ENCODE measurements at regions not wholly inside any gene's neighbourhood (a gene's known extent, or its start where the extent isn't known, plus 50 kb on each side); places are given as distances from the start of the nearest gene placed in this dataset.

DNA sequence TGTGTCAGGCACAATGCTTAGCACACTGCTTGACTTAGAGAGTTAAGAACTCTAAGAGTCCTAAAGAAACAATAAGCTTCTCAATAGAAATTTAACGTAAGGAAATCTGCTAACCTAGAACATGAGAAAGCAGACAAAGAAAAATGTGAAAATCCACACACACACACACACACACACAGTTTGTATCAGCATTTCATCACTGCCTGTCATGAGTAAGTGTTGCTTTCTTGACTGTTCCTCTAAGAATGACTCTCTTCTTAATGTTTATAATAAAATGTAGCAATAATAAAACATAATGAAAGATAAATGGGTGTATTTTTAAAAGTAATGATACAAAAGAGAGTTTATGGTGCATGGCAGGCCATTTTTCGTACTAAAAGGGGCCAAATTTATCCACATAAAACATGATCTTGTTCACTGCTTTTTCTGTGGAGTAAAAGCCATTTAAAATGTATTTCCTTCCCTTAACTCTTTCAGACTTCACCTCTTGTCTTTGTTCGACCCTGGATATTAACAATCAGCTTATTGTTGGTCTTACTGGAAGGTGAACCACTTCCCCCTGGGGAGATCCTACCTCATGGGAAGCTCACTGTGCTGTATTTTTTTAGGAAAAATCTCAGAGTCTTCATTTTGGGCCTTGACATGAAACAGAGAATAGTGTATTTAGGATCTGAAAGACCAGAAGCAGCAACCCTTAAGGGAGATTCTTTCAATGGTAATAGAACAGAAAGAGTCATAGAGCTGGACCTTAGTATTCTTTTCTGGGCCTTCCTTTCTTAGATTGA is 107.3 kb upstream of the ANKRD55 start:
- no peak for DNase-seq

DNA sequence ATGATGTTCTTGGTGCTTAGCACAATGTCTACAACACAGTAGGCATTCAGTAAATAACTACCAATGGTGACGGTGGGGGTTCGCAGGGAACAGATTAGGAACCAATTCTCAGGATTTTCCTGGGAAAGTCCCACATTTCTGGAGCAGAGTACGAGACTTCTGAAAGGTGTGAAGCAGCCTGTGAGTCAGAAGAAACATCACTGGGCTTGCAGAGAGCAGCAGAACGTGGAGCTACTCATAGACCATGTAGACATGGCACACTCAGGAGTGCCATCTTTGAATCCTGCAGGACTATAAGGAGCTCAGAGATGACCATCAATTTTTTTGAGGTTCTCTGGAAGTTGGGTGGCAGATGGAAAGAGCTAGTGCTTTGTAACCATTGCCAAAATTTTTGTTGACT is 106.6 kb upstream of the ANKRD55 start:
- no peak for DNase-seq

DNA sequence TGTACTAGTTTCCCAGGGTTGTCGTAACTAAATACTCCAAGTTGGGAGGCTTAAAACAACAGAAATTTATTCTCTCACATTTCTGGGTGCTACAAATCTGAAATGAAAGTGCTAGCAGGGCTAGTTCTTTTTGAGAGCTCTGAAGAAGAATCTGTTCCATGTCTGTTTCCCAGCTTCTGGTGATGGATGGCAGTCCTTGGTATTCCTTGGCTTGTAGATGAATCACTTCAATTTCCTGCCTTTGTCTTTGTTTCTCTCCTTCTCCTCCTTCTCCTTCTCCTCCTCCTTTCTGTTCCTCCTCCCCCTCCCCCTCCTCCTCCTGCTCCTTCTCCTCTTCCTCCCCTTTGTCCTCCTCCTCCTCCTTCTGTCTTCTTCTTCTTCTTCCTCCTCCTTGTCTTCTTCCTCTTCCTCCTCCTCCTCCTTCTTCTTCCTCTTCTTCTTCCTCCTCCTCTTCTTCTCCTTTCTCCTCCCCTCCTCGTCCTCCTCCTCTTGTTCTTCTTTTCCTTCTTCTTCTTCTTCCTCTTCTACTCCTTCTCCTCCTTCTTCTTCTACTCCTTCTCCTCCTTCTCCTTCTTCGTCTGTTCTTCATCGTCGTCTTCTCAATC is 104.7 kb upstream of the ANKRD55 start:
- DNase-seq = no peak

DNA sequence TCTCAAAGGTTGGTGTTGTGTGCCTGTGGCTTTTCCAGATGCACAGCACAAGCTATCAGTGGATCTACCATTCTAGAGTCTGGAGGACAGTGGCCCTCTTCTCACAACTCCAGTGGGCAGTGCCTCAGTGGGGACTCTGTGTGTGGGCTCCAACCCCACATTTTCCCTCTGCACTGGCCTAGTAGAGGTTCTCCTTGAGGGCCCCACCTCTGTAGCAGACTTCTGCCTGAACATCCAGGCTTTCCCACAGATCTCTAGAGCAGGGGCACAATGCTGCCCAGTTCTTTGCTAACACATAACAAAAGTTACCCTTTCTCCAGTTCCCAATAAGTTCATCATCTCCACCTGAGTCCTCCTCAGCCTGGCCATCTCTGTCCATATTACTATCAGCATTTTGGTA is 102.1 kb upstream of the ANKRD55 start:
- DNase-seq = no peak

DNA sequence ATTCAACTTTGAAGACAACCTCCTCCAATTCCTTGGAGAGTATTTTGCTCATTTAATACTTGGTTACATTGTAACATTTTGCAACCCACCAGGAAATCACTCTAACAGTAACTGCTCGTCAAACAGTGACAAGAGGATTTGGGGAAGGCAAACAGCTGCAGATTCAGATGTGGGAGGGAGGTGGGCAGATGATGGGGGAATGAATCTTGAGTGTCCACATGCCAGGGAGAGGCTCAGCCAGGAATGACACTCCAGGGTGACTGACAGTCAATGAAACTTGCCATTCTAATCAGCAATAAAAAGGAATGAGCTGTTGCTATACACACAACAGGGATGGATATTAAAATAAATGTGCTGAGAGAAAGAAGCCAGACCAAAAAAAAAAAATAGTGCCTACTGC is 97.7 kb upstream of the ANKRD55 start:
- no peak for DNase-seq

DNA sequence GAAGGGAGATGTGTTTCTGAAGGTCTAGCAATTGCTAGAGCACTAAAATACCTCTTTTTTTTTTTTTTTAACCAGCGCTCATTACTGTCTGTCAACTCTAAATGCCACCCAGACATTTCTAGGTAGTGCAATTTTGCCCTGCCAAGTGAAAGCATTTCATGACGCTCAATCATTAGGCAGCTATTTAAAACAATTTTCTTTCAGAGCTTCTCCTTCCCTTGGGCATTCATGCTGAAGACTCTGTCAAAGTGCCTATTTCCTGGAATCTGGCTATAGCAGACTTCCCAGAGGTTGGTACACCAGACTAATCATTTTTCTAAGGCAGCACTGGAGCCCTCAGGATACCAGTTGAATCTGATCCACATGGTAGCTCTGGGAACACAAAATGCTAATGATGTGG is 97.0 kb upstream of the ANKRD55 start:
- no peak for DNase-seq

DNA sequence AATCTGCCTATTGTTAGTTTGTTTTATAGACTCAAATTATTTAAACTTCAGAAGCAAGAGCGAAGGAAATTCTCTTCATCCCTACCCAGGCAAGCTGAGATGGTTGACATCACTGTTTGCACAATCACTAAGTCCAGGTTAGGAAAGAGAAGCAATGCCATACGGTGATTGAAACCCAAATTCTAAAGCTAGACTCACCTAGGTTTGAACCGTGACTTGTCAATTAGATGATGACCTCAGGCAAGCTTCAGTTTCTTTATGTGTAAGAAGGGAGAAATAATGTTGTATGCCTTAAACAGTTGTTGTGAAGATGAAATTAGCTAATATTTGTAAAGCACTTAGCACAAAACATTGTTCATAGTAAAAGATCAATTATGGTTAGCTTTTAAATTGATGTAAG is 96.5 kb upstream of the ANKRD55 start:
- DNase-seq = no peak

DNA sequence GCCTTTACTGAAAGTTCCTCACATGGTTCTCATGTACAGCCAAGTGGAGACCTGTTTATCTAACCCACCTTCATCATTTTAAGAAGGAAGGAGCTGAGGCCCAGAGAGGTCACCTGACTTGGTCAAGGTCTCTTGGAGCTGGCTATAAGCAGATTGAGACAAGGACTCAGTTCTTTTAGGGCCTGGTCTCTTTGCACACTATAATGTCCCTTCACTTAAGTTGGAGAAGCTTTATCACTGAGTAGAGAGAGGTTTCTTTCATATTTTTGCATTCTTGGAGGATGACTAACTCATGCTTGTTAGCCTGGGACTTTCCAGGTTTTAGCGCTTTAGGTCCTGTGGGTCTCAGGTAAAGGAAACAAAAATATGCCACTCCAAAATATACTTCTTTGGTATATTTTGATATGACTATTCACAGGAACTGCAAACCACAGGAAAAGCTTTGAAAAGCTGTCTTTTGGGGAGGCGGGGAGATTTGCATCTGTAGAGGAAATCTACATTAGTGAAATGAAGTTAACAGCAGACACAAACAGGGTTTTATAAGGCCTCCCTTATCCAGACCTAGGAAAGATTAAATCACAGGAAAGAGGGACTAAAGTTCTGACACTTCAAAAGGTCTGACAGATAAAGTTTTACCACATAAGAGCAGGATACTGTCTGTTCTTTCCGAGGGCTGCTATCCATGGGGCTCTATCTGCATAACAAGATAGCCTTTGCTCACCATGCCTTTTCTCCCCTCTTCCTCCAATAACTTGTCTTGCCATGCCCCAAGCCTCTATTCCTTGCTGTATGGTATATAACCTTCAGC is 95.8 kb upstream of the ANKRD55 start:
- peak; percentile 58 for DNase-seq

DNA sequence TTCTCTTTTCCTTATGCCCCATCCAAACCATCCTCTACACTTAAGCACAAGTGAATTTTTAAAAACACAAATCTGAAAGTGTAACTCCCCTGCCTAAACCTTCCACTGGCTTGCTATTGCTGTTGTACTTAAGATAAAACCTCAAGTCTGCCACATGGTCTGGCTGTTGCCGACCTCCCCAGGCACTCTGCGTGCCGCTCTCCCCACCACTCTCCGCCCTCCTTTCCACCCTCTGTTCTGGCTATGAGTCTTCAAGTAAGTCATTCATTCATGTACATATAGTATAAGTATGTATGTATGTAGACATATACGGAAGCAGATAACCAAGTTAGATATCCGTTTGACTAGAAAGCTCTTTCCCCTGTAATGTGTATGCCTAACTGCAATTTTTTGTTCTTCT is 94.7 kb upstream of the ANKRD55 start:
- peak; percentile 75 for DNase-seq

DNA sequence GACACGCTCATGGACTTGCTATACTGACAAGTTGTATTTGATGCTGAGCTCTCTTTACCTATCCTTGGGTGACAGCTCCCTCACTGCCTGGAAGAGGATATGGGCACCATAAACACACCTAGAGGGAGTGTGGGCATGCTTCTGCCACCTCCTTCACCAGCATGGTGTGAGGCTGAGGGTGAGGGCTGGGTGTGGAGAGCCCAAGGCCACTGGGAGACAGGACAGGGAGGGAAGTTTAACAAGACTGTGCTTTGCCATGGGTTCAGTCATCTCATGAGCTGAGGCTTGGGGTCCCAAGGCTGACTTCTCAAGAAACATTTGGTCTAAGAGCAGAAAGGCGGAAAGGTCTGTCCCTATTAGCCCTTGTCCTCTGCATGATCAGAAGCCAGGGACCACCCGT is 93.6 kb upstream of the ANKRD55 start:
- DNase-seq = no peak

DNA sequence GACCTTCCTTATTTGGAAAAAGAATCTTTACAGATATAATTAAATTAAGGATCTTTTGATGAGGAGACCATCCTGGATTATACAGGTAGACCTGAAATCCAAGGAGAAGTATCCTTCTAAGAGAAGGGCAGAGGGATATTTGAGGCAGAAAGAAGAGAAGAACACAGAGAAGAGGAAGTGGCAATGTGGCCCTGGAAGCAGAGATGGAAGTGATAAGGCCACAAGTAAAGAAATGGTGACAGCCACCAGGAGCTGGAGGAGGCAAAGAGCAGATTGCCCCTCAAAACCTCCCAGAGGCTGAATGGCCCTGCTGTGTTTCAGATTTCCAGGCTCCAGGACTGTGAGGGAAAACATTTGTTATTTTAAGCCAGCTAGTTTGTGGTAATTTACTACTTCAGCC is 93.0 kb upstream of the ANKRD55 start:
- DNase-seq = no peak

DNA sequence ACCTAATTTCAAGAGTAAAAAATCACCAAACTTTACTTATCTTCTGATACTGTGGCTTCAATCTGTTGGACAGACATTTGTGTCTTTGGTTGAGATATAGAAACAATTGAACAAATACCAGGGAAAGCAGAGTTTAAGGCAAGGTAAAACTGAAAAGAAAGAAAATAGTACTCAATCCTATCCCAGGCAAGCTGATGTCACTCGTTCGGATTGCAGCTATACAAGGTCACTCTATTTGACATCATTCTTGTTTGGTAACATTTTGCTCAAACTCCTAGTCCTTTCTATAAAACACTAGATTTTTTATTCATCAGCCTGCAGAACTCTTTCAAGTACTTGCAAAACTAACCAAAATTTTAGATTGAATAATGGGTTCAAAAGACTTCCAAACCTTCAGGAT is 91.9 kb upstream of the ANKRD55 start:
- DNase-seq = no peak

DNA sequence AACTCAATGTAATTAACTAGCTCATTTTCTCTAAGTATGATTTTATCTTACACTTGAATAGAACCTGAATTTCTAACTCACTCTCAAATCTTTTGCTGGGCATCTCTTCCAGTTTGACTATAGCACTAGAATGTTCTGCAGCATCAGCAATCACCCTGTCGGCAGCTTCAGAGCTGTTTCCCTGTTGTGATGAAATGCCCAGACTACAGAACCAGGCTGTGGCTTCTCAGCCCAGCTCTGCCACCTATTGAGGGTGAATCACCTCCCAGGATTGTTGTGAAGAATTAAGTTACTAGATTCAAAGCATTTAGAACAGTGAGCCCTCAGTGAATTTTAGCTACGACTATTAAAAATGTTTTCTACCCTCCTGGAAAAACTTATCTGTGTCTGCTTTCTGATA is 90.4 kb upstream of the ANKRD55 start:
- no peak for DNase-seq

DNA sequence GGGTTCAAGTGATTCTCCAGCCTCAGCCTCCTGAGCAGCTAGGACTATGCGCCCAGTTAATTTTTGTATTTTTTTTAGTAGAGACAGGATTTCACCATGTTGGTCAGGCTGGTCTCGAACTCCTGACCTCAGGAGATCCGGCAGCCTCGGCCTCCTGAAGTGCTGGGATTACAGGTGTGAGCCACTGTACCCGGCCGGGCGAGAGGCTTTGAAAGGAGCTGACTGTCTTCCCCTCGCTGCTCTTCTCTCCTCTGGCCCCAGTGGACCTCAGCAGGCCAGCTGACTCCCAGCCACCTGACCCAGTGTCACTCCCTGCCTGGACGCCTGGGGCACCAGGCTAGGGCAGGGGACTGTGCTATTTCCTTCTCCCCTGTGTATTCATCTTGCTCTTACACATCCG is 89.5 kb upstream of the ANKRD55 start:
- no peak for DNase-seq

DNA sequence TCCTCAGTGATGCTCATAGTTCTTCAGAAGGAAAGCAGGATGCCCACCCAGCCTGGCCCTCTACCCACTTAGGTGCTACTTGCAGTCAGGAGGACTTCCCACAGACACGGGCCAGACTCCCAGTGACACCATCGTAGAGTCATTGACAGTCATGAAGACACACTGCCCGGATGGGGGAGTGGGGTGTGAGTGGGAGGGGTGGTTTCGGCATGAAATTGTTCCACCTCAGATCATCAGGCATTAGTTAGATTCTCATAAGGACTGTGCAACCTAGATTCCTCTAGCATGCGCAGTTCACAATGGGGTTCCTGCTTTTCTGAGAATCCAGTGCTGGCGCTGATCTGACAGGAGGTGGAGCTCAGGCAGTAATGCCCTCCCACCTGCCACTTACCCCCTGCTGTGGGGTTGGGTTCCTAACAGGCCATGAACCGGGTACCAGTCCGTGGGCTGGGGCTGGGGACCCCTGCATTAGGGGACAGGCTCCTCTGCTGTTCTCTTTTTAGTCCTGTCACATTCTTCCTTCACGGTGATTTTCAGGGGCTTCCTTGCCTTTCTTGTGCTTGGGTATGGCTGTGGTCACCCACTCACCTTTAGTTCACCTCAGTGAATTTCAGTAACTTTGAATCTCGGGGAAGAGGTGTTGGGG is 88.2 kb upstream of the ANKRD55 start:
- no peak for DNase-seq

DNA sequence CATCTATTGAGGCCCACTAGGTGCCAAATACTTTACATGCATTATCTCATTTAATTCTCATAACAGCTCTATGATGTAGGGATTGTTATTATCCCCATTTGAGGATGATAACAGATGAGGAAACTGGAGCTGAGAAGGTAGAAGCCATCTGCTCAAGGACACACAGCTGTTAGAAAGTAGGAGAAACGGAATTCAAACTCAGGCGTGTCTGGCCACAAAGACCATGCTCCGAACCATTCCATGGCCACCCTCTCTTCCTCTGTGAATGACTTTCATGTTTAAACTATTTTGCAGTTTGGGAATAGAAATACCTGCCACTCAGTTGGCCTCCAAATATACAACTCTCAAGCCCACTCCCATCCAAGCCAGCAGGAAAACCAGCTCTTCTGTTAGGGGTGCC is 87.6 kb upstream of the ANKRD55 start:
- no peak for DNase-seq

DNA sequence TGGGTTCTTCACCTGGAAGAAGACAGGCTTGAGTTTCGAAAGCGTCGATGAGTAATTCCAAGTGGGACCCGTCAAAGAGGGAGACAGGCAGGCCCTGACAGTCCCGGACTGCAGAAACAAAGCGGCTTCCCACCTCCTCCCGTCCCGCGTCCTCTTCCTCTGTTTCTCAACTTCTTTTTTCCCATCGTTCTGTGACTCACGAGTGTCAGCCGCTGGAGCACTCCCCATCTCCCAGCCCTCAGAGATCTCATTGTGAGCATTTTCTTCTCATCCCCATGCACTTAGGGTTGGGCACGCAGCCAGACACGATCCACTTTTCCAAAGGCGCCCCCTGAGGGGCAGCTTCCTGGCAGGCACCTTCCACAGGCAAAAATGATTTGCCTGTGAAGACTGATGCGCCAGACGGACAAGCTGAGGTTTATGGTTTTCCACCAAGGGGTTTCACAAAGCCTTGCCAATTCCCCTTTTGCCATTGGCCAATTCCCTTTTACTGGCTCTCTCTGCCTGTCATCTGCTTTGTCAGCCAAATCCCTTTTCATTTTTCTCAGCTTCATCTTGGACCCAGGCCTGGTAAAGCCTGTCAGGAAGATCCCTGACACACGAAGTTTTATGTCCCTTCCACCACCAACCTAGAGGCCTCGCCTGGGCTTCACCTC is 86.5 kb upstream of the ANKRD55 start:
- no peak for DNase-seq

DNA sequence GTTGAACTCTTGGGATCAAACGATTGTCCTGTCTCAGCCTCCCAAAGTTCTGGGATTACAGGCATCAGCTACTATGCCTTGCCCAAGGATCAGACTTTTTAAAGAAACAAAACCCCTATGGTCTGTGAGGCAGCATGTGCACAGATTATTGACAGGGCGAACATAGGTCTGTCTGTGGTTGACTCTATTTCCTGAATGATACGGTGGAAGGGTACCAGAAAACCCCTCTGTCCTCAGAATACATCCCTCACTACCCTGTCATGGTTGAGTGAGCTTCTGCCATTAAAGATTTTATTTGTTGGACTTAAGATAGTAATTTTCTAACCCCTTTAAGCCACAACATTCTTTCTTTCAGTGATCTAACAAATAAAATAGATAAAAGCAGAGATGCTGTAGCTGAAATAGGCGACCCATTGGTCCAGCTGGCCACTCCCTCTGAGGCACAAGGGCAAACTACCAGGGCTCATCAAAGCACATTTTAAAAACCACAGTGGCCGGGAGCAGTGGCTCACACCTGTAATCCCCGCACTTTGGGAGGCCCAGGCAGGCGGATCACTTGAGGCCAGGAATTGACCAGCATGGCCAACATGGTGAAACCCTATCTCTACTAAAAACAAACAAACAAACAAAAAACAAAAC is 84.9 kb upstream of the ANKRD55 start:
- no peak for DNase-seq

DNA sequence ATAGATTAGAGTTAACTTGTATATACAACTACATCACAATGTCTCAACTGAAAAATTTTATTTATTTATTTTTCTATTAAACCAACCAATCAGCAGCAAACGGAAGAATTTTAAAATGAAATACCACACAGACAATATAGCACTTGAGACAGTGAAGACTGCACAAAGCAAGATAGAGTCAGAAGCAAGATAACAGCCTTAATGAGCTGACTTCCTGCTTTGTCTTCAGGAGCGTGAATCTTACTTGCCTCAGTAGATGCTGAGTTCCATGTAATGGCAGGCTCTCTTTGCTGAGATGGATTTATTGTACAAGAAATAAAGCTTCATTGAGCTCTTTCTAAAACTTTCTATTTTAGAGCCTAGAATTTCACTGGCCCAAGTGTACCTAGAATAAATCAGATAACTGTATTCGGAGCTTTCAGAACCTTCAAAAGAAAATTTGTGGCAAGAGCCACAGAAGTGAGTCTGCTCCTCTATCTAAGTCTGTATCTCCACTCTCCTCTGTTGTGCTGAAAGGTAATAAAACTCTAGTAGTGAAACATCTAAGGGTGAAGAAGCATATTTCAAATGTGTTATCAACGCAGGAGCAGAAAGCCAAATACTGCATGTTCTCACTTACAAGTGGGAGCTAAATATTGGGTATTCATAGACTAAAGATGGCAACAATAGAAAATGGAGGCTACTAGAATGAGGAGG is 83.3 kb upstream of the ANKRD55 start:
- DNase-seq = no peak

DNA sequence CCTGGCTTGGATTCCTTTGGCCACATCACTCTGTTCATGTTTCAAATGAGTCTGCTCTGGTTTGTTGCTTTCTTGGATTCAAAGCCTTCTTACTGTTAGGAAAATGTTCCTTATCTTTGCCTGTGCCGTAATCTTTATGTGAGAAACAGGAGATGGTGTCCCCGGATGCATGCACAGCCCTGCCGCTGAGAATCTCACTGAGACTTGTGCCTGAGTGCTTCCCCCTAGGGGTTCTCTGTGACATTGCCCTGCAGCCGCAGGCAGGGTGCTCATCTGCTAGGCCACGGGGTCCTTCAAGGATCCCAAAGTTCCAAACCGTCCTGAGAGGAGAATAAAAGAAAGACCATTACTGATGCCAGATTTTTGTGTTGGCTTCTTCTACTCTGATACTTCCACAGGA is 81.4 kb upstream of the ANKRD55 start:
- DNase-seq = peak; percentile 54

DNA sequence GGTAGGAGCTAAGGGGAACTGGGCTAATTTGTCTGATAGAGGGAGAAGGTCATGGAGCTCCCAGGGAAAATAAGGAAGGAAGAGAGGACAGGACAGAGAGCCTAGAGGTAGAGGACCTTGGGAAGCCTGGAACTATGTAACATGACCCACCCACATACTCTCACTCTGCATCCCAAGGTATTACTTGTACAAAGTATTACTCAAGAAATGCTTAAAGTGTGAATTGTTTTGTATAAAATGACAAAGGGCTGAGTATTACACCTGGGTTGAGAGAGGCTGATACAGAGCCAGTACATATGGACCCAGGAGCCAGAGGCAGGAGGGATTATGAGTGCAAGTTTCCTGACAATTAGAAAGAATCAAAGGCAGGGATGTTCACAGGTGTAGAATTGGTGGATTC is 80.5 kb upstream of the ANKRD55 start:
- no peak for DNase-seq

DNA sequence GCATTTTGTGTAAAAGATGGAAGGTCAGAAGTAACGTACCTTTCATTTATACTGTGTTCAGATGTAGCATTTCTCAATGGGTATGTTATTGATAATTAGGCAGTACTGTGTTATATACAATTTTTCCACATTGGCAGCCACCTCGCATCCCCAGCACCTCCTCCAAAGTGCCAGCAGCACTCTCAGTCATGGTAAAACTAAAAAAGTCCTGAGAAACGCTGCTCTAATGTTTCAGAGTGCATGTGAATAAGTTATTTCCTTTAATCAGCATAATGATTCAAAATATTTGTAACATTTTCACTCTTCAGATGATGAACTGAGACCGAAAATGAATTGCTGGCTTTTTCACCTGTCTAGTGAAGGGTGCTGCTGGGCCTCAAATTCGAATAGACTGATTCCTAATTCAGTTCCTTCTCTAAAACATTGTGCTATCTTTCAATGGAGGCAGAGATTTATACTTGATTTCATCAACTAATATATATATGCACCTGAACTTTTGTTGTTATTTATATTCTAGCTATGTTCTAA is 79.9 kb upstream of the ANKRD55 start:
- DNase-seq = no peak

Data from activated naive CD4-positive, alpha-beta T cell treated with anti-CD3 and anti-CD28 coated beads, Interleukin-2, amount 50 U/mL, for 16 hours (primary cell).